Peyer's patch (tissue), 4 donors: ENCODE measurements at regions not wholly inside any gene's neighbourhood (a gene's known extent, or its start where the extent isn't known, plus 50 kb on each side); places are given as distances from the start of the nearest gene placed in this dataset.

Experiments
- CTCF ChIP-seq, 6 experiments: fragments of 450-650 bp in 4 of 6; fragments of 200-600 bp in 2 of 6; sonication (generic) in 1 of 6; IDR thresholded peaks; one replicate each; pipeline ENCODE4 v1.5.1; 2017 to 2019; ENCODE audit warnings: antibody characterized with exemption in 6 of 6, mild to moderate bottlenecking in 3 of 6, moderate library complexity in 1 of 6
- POLR2A ChIP-seq, 2 donors: fragments of 450-650 bp; IDR thresholded peaks; one replicate each; pipeline ENCODE4 v1.5.1; 2017; ENCODE audit warnings: antibody characterized with exemption in 2 of 2, mild to moderate bottlenecking in 2 of 2, moderate library complexity in 2 of 2

GRCh38 chr7:115354925-115355324 is 433.0 kb downstream of the MDFIC start:
- no peak for TF ChIP-seq CTCF (IDR thresholded peaks at IDR 0.05)
- no peak for TF ChIP-seq POLR2A (IDR thresholded peaks at IDR 0.05)
